GM23338 (cell line): ENCODE measurements at regions not wholly inside any gene's neighbourhood (a gene's known extent, or its start where the extent isn't known, plus 50 kb on each side); places are given as distances from the start of the nearest gene placed in this dataset.

Experiments
- CREB1 ChIP-seq: fragments of 250-450 bp; sonication (Bioruptor Pico); IDR thresholded peaks from 2 replicates; pipeline ENCODE4 v1.5.0; 2020; ENCODE audit warnings: low read depth, mild to moderate bottlenecking, moderate library complexity
- CTCF ChIP-seq, 2 experiments: fragments of 200-600 bp in 1 of 2; sonication (generic) in 1 of 2; conservative IDR thresholded peaks; 2 replicates each; pipeline versions ENCODE4 v1.5.1 to v1.6.1; 2016 to 2017; ENCODE audit warnings: antibody characterized with exemption in 2 of 2, low read depth in 2 of 2, mild to moderate bottlenecking in 2 of 2, moderate library complexity in 1 of 2
- ETS1 ChIP-seq: IDR thresholded peaks from 2 replicates; pipeline ENCODE4 v1.6.1; 2016; ENCODE audit warnings: antibody characterized with exemption
- EZH2 ChIP-seq: fragments of 200-600 bp; sonication (generic); IDR thresholded peaks from one replicate; pipeline ENCODE4 v1.8.0; 2017; ENCODE audit warnings: antibody characterized with exemption, mild to moderate bottlenecking, low read depth; ENCODE audit not compliant: unreplicated experiment
- EZH2phosphoT487 ChIP-seq: fragments of 200-600 bp; sonication (generic); IDR thresholded peaks from one replicate; pipeline ENCODE4 v1.8.1; 2018; ENCODE audit warnings: antibody characterized with exemption; ENCODE audit not compliant: unreplicated experiment
- NANOG ChIP-seq: IDR thresholded peaks from 2 replicates; pipeline ENCODE4 v1.6.1; 2016; ENCODE audit warnings: antibody characterized with exemption, borderline replicate concordance
- POLR2AphosphoS5 ChIP-seq: IDR thresholded peaks from 2 replicates; pipeline ENCODE4 v1.6.1; 2016; ENCODE audit warnings: antibody characterized with exemption, low read depth
- REST ChIP-seq: IDR thresholded peaks from one replicate; pipeline ENCODE4 v1.6.1; 2018; ENCODE audit warnings: antibody characterized with exemption; ENCODE audit not compliant: unreplicated experiment

GRCh38 chrX:127243654-127244053, 424.1 kb downstream of the PRR32 start:
- TF ChIP-seq POLR2AphosphoS5: no peak
- TF ChIP-seq CTCF (conservative IDR thresholded peaks at IDR 0.05; ENCODE audit: low read depth in 2 of 2): no peak
- no peak for TF ChIP-seq NANOG
- TF ChIP-seq EZH2phosphoT487: no peak
- no peak for TF ChIP-seq EZH2
- no peak for TF ChIP-seq ETS1
- TF ChIP-seq REST: no peak
- no peak for TF ChIP-seq CREB1
